GM19395 (cell line): ENCODE measurements at regions not wholly inside any gene's neighbourhood (a gene's known extent, or its start where the extent isn't known, plus 50 kb on each side); places are given as distances from the start of the nearest gene placed in this dataset.
"Not testable (repeated sequence)": the region's sequence is repeated elsewhere in the genome, so short reads cannot be mapped to it uniquely, and the experiment has no call there.

Source experiments
- ATAC-seq: cut with Tn5 transposase; IDR thresholded peaks from one replicate; pipeline ENCODE4 v1.9.1; 2021; ENCODE audit warnings: mild to moderate bottlenecking, moderate library complexity; ENCODE audit not compliant: unreplicated experiment

- no peak for ATAC-seq
Observed at GRCh38 chr14:105940534-105941225, 414.3 kb downstream of the TMEM121 start.

- no peak for ATAC-seq
Observed at GRCh38 chr14:105941226-105942166, 415.1 kb downstream of the TMEM121 start.

- not testable (repeated sequence) for ATAC-seq
Observed at GRCh38 chr14:105942725-105943124, 416.3 kb downstream of the TMEM121 start.

GRCh38 chr14:105943973-105944602 is 417.7 kb downstream of the TMEM121 start:
- no peak for ATAC-seq

GRCh38 chr14:105944632-105945610 is 418.5 kb downstream of the TMEM121 start:
- ATAC-seq = no peak

GRCh38 chr14:105945896-105946295 is 419.5 kb downstream of the TMEM121 start:
- no peak for ATAC-seq

GRCh38 chr14:105947599-105947998 is 421.2 kb downstream of the TMEM121 start:
- ATAC-seq = no peak

- not testable (repeated sequence) for ATAC-seq
Observed at GRCh38 chr14:105948955-105949354, 422.6 kb downstream of the TMEM121 start.

- ATAC-seq = not testable (repeated sequence)
Observed at GRCh38 chr14:105950364-105950892, 424.0 kb downstream of the TMEM121 start.

GRCh38 chr14:105951399-105951798 is 425.0 kb downstream of the TMEM121 start:
- no peak for ATAC-seq

GRCh38 chr14:105952222-105952621 is 425.8 kb downstream of the TMEM121 start:
- ATAC-seq = no peak

- ATAC-seq = no peak
Observed at GRCh38 chr14:105952826-105953225, 426.4 kb downstream of the TMEM121 start.

- ATAC-seq = not testable (repeated sequence)
Observed at GRCh38 chr14:105961625-105962024, 435.2 kb downstream of the TMEM121 start.

GRCh38 chr14:105962532-105962931 is 436.1 kb downstream of the TMEM121 start:
- ATAC-seq = no peak

GRCh38 chr14:105968291-105968690 is 441.9 kb downstream of the TMEM121 start:
- ATAC-seq = no peak

- not testable (repeated sequence) for ATAC-seq
Observed at GRCh38 chr14:105969026-105969425, 442.6 kb downstream of the TMEM121 start.

GRCh38 chr14:105970821-105971220 is 444.4 kb downstream of the TMEM121 start:
- ATAC-seq = not testable (repeated sequence)

- no peak for ATAC-seq
Observed at GRCh38 chr14:105971593-105972500, 445.5 kb downstream of the TMEM121 start.

- ATAC-seq = no peak
Observed at GRCh38 chr14:105974902-105975301, 448.5 kb downstream of the TMEM121 start.
